ENCODE measurements at regions not wholly inside any gene's neighbourhood (a gene's known extent, or its start where the extent isn't known, plus 50 kb on each side); places are given as distances from the start of the nearest gene placed in this dataset.
"Not testable (repeated sequence)": the region's sequence is repeated elsewhere in the genome, so short reads cannot be mapped to it uniquely, and the experiment has no call there.

- H3K4me3 ChIP-seq (replicated peaks in 1 of 2; ENCODE audit: low read depth in 2 of 2, low read length in 2 of 2) = no peak overlapping the region
- DNase-seq (ENCODE audit: low read depth in 2 of 2) = no peak
- TF ChIP-seq CTCF (IDR thresholded peaks at IDR 0.05; ENCODE audit: low read depth, low read length) = no peak
Measured at GRCh38 chr5:152584103-152584502, 179.0 kb upstream of the NMUR2 start.

- no peak for DNase-seq (ENCODE audit: low read depth in 2 of 2)
- TF ChIP-seq CTCF (IDR thresholded peaks at IDR 0.05; ENCODE audit: low read depth, low read length) = no peak
Measured at GRCh38 chr5:152592416-152592815, 187.3 kb upstream of the NMUR2 start.

GRCh38 chr5:152593388-152593787 is 188.3 kb upstream of the NMUR2 start:
- DNase-seq (ENCODE audit: low read depth in 2 of 2) = no peak
- TF ChIP-seq CTCF (IDR thresholded peaks at IDR 0.05; ENCODE audit: low read depth, low read length) = no peak
- no peak overlapping the region for H3K4me3 ChIP-seq (replicated peaks in 1 of 2; ENCODE audit: low read depth in 2 of 2, low read length in 2 of 2)

More at GRCh38 chr5:152592416-152592815, 187.3 kb upstream of the NMUR2 start:
- no peak overlapping the region for H3K4me3 ChIP-seq (replicated peaks in 1 of 2; ENCODE audit: low read depth in 2 of 2, low read length in 2 of 2)

GRCh38 chr5:152595405-152595804 is 190.3 kb upstream of the NMUR2 start:
- no peak for DNase-seq (ENCODE audit: low read depth in 2 of 2)
- H3K4me3 ChIP-seq (replicated peaks in 1 of 2; ENCODE audit: low read depth in 2 of 2, low read length in 2 of 2) = no peak overlapping the region
- no peak for TF ChIP-seq CTCF (IDR thresholded peaks at IDR 0.05; ENCODE audit: low read depth, low read length)

GRCh38 chr5:152599096-152599495 is 194.0 kb upstream of the NMUR2 start:
- H3K4me3 ChIP-seq (replicated peaks in 1 of 2; ENCODE audit: low read depth in 2 of 2, low read length in 2 of 2) = no peak overlapping the region
- no peak for DNase-seq (ENCODE audit: low read depth in 2 of 2)
- TF ChIP-seq CTCF (IDR thresholded peaks at IDR 0.05; ENCODE audit: low read depth, low read length) = no peak

GRCh38 chr5:152601806-152602732 is 197.0 kb upstream of the NMUR2 start:
- no peak for TF ChIP-seq CTCF (IDR thresholded peaks at IDR 0.05; ENCODE audit: low read depth, low read length)
- H3K4me3 ChIP-seq (replicated peaks in 1 of 2; ENCODE audit: low read depth in 2 of 2, low read length in 2 of 2) = no peak overlapping the region
- no peak for DNase-seq (ENCODE audit: low read depth in 2 of 2)

- DNase-seq (ENCODE audit: low read depth in 2 of 2); H3K4me3 ChIP-seq (replicated peaks in 1 of 2; ENCODE audit: low read depth in 2 of 2, low read length in 2 of 2): not testable (repeated sequence)
Measured at GRCh38 chr5:152606050-152606449, 201.0 kb upstream of the NMUR2 start.
